ENCODE measurements at regions not wholly inside any gene's neighbourhood (a gene's known extent, or its start where the extent isn't known, plus 50 kb on each side); places are given as distances from the start of the nearest gene placed in this dataset.

DNA sequence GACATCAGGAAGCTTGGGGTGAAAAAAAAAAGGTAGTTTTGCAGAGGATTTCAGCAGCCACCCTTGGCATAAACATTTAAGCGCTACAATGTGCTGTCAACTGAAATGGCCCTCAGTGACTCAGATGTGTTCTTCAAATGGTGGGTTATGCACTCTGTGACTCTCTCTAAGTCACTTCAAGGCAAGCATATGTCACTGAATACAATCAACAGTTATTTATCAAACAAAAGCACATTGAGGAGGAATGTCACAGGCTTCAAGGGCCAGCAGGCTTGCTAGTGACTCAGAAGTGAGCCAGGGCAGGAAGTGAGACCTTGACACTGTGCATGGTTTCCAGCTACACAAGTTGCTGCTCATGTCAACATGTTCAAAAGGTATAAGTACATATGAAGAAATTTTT lies 523.7 kb upstream of the HTR2A start:
- no peaks in the 10 kb centered on the region for H3K27me3 ChIP-seq (ENCODE audit: insufficient read depth, low read length)

More for the DNA sequence above, 523.7 kb upstream of the HTR2A start:
- Histone ChIP-seq H2BK5ac (ENCODE audit: insufficient read length, low read length) (no peak overlapping the region), H4K8ac (replicated peaks; ENCODE audit: insufficient read length, low read depth, low read length) (no peak overlapping the region), H3K56ac (ENCODE audit: insufficient read length, low read depth, low read length) (no peak overlapping the region), H3K27ac (ENCODE audit: insufficient read length, low read depth, low read length) (no peak overlapping the region), H3K18ac (ENCODE audit: insufficient read length, low read depth, low read length) (no peak overlapping the region), H3K23ac (ENCODE audit: insufficient read length, low read depth, low read length) (no peak overlapping the region), H2BK15ac (ENCODE audit: low read depth, low read length) (no peak overlapping the region), H3T11ph (ENCODE audit: low read length) (no peak overlapping the region), H3K9ac (ENCODE audit: extremely low read depth, insufficient read length, low read length) (no peak overlapping the region), H3K4me1 (ENCODE audit: insufficient read depth, low read length) (no peaks in the 10 kb centered on the region), H3K4ac (ENCODE audit: low read depth, low read length) (no peak overlapping the region), H2BK20ac (ENCODE audit: low read depth, low read length, poor library complexity, severe bottlenecking) (no peak overlapping the region), H3K4me2 (ENCODE audit: insufficient read depth, insufficient read length, low read length) (no peak overlapping the region), H2AFZ (ENCODE audit: low read length) (no peak overlapping the region), H2BK12ac (ENCODE audit: insufficient read length, low read depth, low read length) (no peak overlapping the region), H4K5ac (ENCODE audit: insufficient read length, low read depth, low read length) (no peak overlapping the region), H2BK120ac (ENCODE audit: low read depth, low read length, poor library complexity, severe bottlenecking) (no peak overlapping the region), H3K79me2 (ENCODE audit: insufficient read depth, low read length) (no peaks in the 10 kb centered on the region), H4K91ac (ENCODE audit: insufficient read length, low read depth, low read length) (no peak overlapping the region), H3K9me3 (ENCODE audit: control insufficient read depth, low read depth, low read length) (no peaks in the 10 kb centered on the region), H3K79me1 (ENCODE audit: insufficient read depth, low read depth, low read length, poor library complexity, severe bottlenecking) (no peaks in the 10 kb centered on the region), H2AK5ac (ENCODE audit: insufficient read length, low read length) (no peak overlapping the region), H3K14ac (ENCODE audit: insufficient read depth, low read length) (no peak overlapping the region), H4K20me1 (ENCODE audit: control insufficient read depth, insufficient read depth, insufficient read length) (no peaks in the 10 kb centered on the region), H3K23me2 (ENCODE audit: insufficient read length, low read depth, low read length, poor library complexity, severe bottlenecking) (no peaks in the 10 kb centered on the region)
- H3K9me3 Mint-ChIP-seq, result no peaks in the 10 kb centered on the region
- DNase-seq, result no peak
- TF ChIP-seq, protein P1, sequence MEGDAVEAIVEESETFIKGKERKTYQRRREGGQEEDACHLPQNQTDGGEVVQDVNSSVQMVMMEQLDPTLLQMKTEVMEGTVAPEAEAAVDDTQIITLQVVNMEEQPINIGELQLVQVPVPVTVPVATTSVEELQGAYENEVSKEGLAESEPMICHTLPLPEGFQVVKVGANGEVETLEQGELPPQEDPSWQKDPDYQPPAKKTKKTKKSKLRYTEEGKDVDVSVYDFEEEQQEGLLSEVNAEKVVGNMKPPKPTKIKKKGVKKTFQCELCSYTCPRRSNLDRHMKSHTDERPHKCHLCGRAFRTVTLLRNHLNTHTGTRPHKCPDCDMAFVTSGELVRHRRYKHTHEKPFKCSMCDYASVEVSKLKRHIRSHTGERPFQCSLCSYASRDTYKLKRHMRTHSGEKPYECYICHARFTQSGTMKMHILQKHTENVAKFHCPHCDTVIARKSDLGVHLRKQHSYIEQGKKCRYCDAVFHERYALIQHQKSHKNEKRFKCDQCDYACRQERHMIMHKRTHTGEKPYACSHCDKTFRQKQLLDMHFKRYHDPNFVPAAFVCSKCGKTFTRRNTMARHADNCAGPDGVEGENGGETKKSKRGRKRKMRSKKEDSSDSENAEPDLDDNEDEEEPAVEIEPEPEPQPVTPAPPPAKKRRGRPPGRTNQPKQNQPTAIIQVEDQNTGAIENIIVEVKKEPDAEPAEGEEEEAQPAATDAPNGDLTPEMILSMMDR (conservative IDR thresholded peaks at IDR 0.05), result no peak
- whole genome bisulfite sequencing (ENCODE audit: extremely low coverage, insufficient read length, low lambda C conversion rate), result no CpG with 5 or more reads among the region's 1 CpG
- H3K27me3 Mint-ChIP-seq (ENCODE audit: low read depth), result no peaks in the 10 kb centered on the region
- no peak overlapping the region for H3K4me3 Mint-ChIP-seq
- no peaks in the 10 kb centered on the region for H3K4me1 Mint-ChIP-seq
- H3K27ac Mint-ChIP-seq, result no peak overlapping the region
- no peaks in the 10 kb centered on the region for H3K36me3 Mint-ChIP-seq (ENCODE audit: insufficient read depth in 1 of 3, low read depth in 3 of 3)

Data from H9 (cell line).